SK-N-SH treated with all-trans-retinoic acid at 6 μM for 48 hours (cell line): ENCODE measurements at regions not wholly inside any gene's neighbourhood (a gene's known extent, or its start where the extent isn't known, plus 50 kb on each side); places are given as distances from the start of the nearest gene placed in this dataset.

Experiments used
- ATAC-seq: fragments of 200-7000 bp; cut with Tn5 transposase; 3 replicates; pipeline ENCODE4 v1.9.1; 2020; ENCODE audit warnings: mild to moderate bottlenecking, moderate library complexity
- ARNTL ChIP-seq: fragments of 450-650 bp; formaldehyde crosslinking; IDR thresholded peaks from 2 replicates; pipeline ENCODE4 v1.5.0; 2020; ENCODE audit warnings: low read depth, mild to moderate bottlenecking, moderate library complexity, borderline replicate concordance
- BACH2 ChIP-seq: fragments of 250-450 bp; sonication (Bioruptor Pico); IDR thresholded peaks from 2 replicates; pipeline ENCODE4 v1.9.0; 2021; ENCODE audit warnings: mild to moderate bottlenecking, borderline replicate concordance
- CREB5 ChIP-seq: fragments of 250-450 bp; sonication (Bioruptor Pico); IDR thresholded peaks from 2 replicates; pipeline ENCODE4 v1.5.1; 2020; ENCODE audit warnings: low read depth, mild to moderate bottlenecking, moderate library complexity
- CSDC2 ChIP-seq: fragments of 250-450 bp; sonication (Bioruptor Pico); IDR thresholded peaks from 2 replicates; pipeline ENCODE4 v1.5.0; 2020; ENCODE audit warnings: mild to moderate bottlenecking, moderate library complexity
- ESRRG ChIP-seq: fragments of 250-450 bp; sonication (Bioruptor Pico); IDR thresholded peaks from 2 replicates; pipeline ENCODE4 v1.6.1; 2021; ENCODE audit warnings: mild to moderate bottlenecking
- GLIS3 ChIP-seq: fragments of 250-450 bp; sonication (Bioruptor Pico); IDR thresholded peaks from 2 replicates; pipeline ENCODE4 v1.5.0; 2020; ENCODE audit warnings: mild to moderate bottlenecking, moderate library complexity
- ISL1 ChIP-seq: fragments of 250-450 bp; sonication (Bioruptor Pico); IDR thresholded peaks from 2 replicates; pipeline ENCODE4 v2.1.2; 2022; ENCODE audit warnings: mild to moderate bottlenecking, moderate library complexity
- OSR1 ChIP-seq: fragments of 250-450 bp; sonication (Bioruptor Pico); IDR thresholded peaks from 2 replicates; pipeline ENCODE4 v1.8.0; 2022; ENCODE audit warnings: moderate library complexity, mild to moderate bottlenecking, inconsistent platforms
- PATZ1 ChIP-seq: fragments of 250-450 bp; sonication (Bioruptor Pico); IDR thresholded peaks from 2 replicates; pipeline ENCODE4 v1.8.0; 2020; ENCODE audit warnings: mild to moderate bottlenecking, moderate library complexity, borderline replicate concordance
- PPARA ChIP-seq: fragments of 250-450 bp; sonication (Bioruptor Pico); IDR thresholded peaks from 2 replicates; pipeline ENCODE4 v1.5.0; 2020; ENCODE audit warnings: mild to moderate bottlenecking, borderline replicate concordance
- RARB ChIP-seq: fragments of 250-450 bp; sonication (Bioruptor Pico); IDR thresholded peaks from 2 replicates; pipeline ENCODE4 v1.8.0; 2021; ENCODE audit warnings: mild to moderate bottlenecking, moderate library complexity
- SNAI2 ChIP-seq: fragments of 250-450 bp; sonication (Bioruptor Pico); IDR thresholded peaks from 2 replicates; pipeline ENCODE4 v1.5.0; 2020; ENCODE audit warnings: mild to moderate bottlenecking, moderate library complexity
- TCF4 ChIP-seq: fragments of 250-450 bp; sonication (Bioruptor Pico); IDR thresholded peaks from 2 replicates; pipeline ENCODE4 v1.8.0; 2021; ENCODE audit warnings: mild to moderate bottlenecking, moderate library complexity, borderline replicate concordance
- TOX ChIP-seq: fragments of 250-450 bp; sonication (Bioruptor Pico); IDR thresholded peaks from 2 replicates; pipeline ENCODE4 v1.8.0; 2021; ENCODE audit warnings: mild to moderate bottlenecking, moderate library complexity, borderline replicate concordance
- TSHZ2 ChIP-seq: fragments of 250-450 bp; sonication (Bioruptor Pico); IDR thresholded peaks from 2 replicates; pipeline ENCODE4 v1.5.0; 2020; ENCODE audit warnings: mild to moderate bottlenecking, moderate library complexity
- ZC3H10 ChIP-seq: fragments of 250-450 bp; sonication (Bioruptor Pico); IDR thresholded peaks from 2 replicates; pipeline ENCODE4 v1.5.1; 2021; ENCODE audit warnings: mild to moderate bottlenecking, moderate library complexity
- ZFP3 ChIP-seq: fragments of 250-450 bp; sonication (Bioruptor Pico); IDR thresholded peaks from 2 replicates; pipeline ENCODE4 v1.5.0; 2020; ENCODE audit warnings: mild to moderate bottlenecking, moderate library complexity
- ZFP30 ChIP-seq: fragments of 450-650 bp; formaldehyde crosslinking; IDR thresholded peaks from 2 replicates; pipeline ENCODE4 v1.5.0; 2022; ENCODE audit warnings: mild to moderate bottlenecking, moderate library complexity
- ZNF70 ChIP-seq: fragments of 450-650 bp; formaldehyde crosslinking; IDR thresholded peaks from 2 replicates; pipeline ENCODE4 v1.5.0; 2020; ENCODE audit warnings: mild to moderate bottlenecking, moderate library complexity
- TF ChIP-seq, protein P1 (sequence below): fragments of 250-450 bp; sonication (Bioruptor Pico); IDR thresholded peaks from 2 replicates; pipeline ENCODE4 v1.8.0; 2021; ENCODE audit warnings: low read depth, mild to moderate bottlenecking, moderate library complexity, borderline replicate concordance

DNA sequence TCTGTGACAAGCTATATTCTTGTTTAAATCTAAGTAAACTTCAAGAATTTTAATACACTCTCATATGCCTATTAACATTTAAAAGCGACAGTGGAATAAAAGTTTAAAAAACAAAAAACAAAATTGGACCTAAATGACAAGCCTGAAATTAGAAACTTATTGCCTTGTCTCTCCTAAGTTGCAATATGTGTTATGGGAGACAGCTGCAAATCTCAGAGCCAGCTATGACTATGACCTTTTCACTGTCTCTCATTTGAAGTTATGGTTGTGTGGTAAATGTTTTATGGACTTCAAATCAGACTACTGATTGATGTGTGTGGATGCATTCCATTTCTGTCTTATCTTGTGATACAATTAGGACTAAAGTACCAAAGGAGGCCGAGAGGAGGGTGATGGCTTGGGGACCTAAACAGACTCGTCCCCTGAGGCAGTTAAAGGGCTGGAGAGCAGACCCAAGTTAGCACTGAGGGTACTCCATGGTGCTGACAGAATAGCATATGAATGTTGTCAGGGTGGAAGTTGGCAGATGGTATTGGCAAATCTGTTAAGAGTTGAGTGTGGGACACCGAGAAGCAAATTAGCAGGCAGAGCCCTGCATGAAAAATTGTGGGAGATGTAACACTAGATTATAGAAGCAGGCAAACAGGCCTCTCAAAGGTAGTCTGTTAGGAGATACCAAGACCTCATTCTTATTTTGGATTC is 930.1 kb upstream of the MAN1A1 start (continued):
- no peak for TF ChIP-seq ZFP30 (CRISPR knock-in tag)
- TF ChIP-seq ARNTL: no peak
- TF ChIP-seq BACH2 (CRISPR knock-in tag): no peak

- TF ChIP-seq OSR1 (no peak), ZFP3 (CRISPR knock-in tag) (no peak), CREB5 (CRISPR knock-in tag) (no peak), ZNF70 (CRISPR knock-in tag) (no peak), TOX (no peak), SNAI2 (no peak), GLIS3 (CRISPR knock-in tag) (no peak), ISL1 (no peak)
- TF ChIP-seq, all 23 proteins: peak for 0
- ATAC-seq: no peak
These were observed 929.3 kb upstream of the MAN1A1 start for GRCh38 chr6:120278689-120279396.

DNA sequence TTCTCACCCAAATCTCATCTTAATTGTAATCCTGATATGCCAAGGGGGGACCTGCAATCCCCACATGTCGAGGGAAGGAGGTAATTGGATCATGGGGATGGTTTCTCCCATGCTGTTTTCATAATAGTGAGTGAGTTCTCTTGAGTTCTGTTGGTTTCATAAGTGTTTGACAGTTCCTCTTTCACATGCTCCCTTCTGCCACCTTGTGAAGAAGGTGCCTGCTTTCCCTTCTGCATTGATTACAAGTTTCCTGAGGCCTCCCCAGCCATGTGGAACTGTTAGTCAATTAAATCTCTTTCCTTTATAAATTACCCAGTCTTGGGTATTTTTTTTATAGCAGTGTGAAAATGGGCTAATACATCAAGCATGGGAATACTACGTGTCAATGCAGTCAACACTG is 925.0 kb upstream of the MAN1A1 start:
- ATAC-seq: no peak
- no peak for TF ChIP-seq ZNF70 (CRISPR knock-in tag)
- no peak for TF ChIP-seq GLIS3 (CRISPR knock-in tag)
- TF ChIP-seq CREB5 (CRISPR knock-in tag): no peak
- no peak for TF ChIP-seq ZFP30 (CRISPR knock-in tag)
- no peak for TF ChIP-seq RARB (CRISPR knock-in tag)
- no peak for TF ChIP-seq SNAI2
- no peak for TF ChIP-seq PPARA (CRISPR knock-in tag)
- no peak for TF ChIP-seq ZC3H10 (CRISPR knock-in tag)
- no peak for TF ChIP-seq CSDC2 (CRISPR knock-in tag)
- TF ChIP-seq PATZ1 (CRISPR knock-in tag): no peak
- TF ChIP-seq OSR1: no peak
- TF ChIP-seq, protein P1, sequence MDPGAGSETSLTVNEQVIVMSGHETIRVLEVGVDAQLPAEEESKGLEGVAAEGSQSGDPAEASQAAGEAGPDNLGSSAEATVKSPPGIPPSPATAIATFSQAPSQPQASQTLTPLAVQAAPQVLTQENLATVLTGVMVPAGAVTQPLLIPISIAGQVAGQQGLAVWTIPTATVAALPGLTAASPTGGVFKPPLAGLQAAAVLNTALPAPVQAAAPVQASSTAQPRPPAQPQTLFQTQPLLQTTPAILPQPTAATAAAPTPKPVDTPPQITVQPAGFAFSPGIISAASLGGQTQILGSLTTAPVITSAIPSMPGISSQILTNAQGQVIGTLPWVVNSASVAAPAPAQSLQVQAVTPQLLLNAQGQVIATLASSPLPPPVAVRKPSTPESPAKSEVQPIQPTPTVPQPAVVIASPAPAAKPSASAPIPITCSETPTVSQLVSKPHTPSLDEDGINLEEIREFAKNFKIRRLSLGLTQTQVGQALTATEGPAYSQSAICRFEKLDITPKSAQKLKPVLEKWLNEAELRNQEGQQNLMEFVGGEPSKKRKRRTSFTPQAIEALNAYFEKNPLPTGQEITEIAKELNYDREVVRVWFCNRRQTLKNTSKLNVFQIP (CRISPR knock-in tag): no peak
- TF ChIP-seq TCF4 (CRISPR knock-in tag): no peak
- TF ChIP-seq ISL1: no peak
- no peak for TF ChIP-seq ESRRG (CRISPR knock-in tag)

DNA sequence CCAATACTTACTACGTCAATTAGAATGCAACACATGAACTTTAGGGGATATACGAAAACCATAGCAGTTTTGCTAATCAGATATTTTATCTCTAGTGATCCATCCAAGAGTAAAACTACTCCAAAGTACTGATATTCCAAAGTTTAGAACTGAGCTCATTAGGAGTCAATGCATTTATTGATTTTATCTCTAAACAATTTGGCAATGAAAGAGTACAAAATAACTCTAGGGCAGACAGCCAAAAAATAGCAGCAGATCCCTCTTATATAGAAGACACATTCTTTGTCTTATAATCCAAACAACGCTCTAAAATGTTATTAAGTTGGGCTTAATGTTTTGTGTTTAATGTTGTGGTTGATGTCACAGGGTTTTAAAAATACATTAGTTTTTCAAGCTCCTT is 923.9 kb upstream of the MAN1A1 start:
- no peak for ATAC-seq
- no peak for TF ChIP-seq ZC3H10 (CRISPR knock-in tag)
- no peak for TF ChIP-seq ZFP3 (CRISPR knock-in tag)
- no peak for TF ChIP-seq TSHZ2 (CRISPR knock-in tag)
- no peak for TF ChIP-seq GLIS3 (CRISPR knock-in tag)
- no peak for TF ChIP-seq ZFP30 (CRISPR knock-in tag)
